ENCODE measurements at regions not wholly inside any gene's neighbourhood (a gene's known extent, or its start where the extent isn't known, plus 50 kb on each side); places are given as distances from the start of the nearest gene placed in this dataset.

GRCh38 chr18:78154853-78155252, 824.8 kb upstream of the SALL3 start:
- TF ChIP-seq CTCF (IDR thresholded peaks at IDR 0.05; ENCODE audit: borderline replicate concordance, insufficient read depth, low read depth, low read length): no peak

GRCh38 chr18:78156466-78156865, 823.2 kb upstream of the SALL3 start:
- no peak overlapping the region for H3K4me3 ChIP-seq (ENCODE audit: low read depth, low read length)
- no peak for TF ChIP-seq CTCF (IDR thresholded peaks at IDR 0.05; ENCODE audit: borderline replicate concordance, insufficient read depth, low read depth, low read length)

More at GRCh38 chr18:78154853-78155252, 824.8 kb upstream of the SALL3 start:
- H3K4me3 ChIP-seq (ENCODE audit: low read depth, low read length): no peak overlapping the region

- no peak for TF ChIP-seq CTCF (IDR thresholded peaks at IDR 0.05; ENCODE audit: borderline replicate concordance, insufficient read depth, low read depth, low read length)
- no peak overlapping the region for H3K4me3 ChIP-seq (ENCODE audit: low read depth, low read length)
Measured at GRCh38 chr18:78158943-78159342, 820.7 kb upstream of the SALL3 start.

GRCh38 chr18:78159397-78159796, 820.2 kb upstream of the SALL3 start:
- no peak for TF ChIP-seq CTCF (IDR thresholded peaks at IDR 0.05; ENCODE audit: borderline replicate concordance, insufficient read depth, low read depth, low read length)
- no peak overlapping the region for H3K4me3 ChIP-seq (ENCODE audit: low read depth, low read length)

- H3K4me3 ChIP-seq (ENCODE audit: low read depth, low read length): no peak overlapping the region
- TF ChIP-seq CTCF (IDR thresholded peaks at IDR 0.05; ENCODE audit: borderline replicate concordance, insufficient read depth, low read depth, low read length): no peak
Measured at GRCh38 chr18:78160961-78161656, 818.5 kb upstream of the SALL3 start.

- H3K4me3 ChIP-seq (ENCODE audit: low read depth, low read length): no peak overlapping the region
- TF ChIP-seq CTCF (IDR thresholded peaks at IDR 0.05; ENCODE audit: borderline replicate concordance, insufficient read depth, low read depth, low read length): no peak
Measured at GRCh38 chr18:78165525-78165924, 814.1 kb upstream of the SALL3 start.

GRCh38 chr18:78168526-78168925, 811.1 kb upstream of the SALL3 start:
- no peak overlapping the region for H3K4me3 ChIP-seq (ENCODE audit: low read depth, low read length)
- no peak for TF ChIP-seq CTCF (IDR thresholded peaks at IDR 0.05; ENCODE audit: borderline replicate concordance, insufficient read depth, low read depth, low read length)
